CD4-positive, alpha-beta T cell (primary cell): ENCODE measurements at regions not wholly inside any gene's neighbourhood (a gene's known extent, or its start where the extent isn't known, plus 50 kb on each side); places are given as distances from the start of the nearest gene placed in this dataset.

Experiments used
- ATAC-seq: fragments of 200-7000 bp; cut with Tn5 transposase; one replicate; pipeline ENCODE4 v1.10.0; 2022; ENCODE audit warnings: mild to moderate bottlenecking; ENCODE audit not compliant: poor library complexity
- CTCF ChIA-PET: fragments of 350-600 bp; sonication (Branson Sonifier 250); formaldehyde crosslinking; loops from one replicate; lab custom pipeline; 2021; ENCODE audit warnings: antibody characterized with exemption, inconsistent platforms; lab: Charles Lee
- POLR2A ChIA-PET: fragments of 350-600 bp; sonication (Branson Sonifier 250); formaldehyde crosslinking; loops from one replicate; lab custom pipeline; 2021; ENCODE audit warnings: antibody characterized with exemption, inconsistent platforms; lab: Charles Lee
- DNase-seq, 14 experiments: peaks; one replicate each; pipeline ENCODE4 v3.0.0-alpha.2; 2013 to 2020; ENCODE audit warnings: mixed read lengths in 2 of 14
- H3K27ac ChIP-seq, 2 donors: one replicate each; pipeline versions ENCODE4 v1.5.1 to v1.7.0; 2013; ENCODE audit warnings: low read length in 2 of 2, low read depth in 1 of 2, mild to moderate bottlenecking in 1 of 2
- H3K27me3 ChIP-seq, 2 experiments: 1 replicate in 1 of 2; 2 replicates in 1 of 2; pipeline versions ENCODE4 v1.6.1 to v1.7.0; 2013; ENCODE audit warnings: low read length in 2 of 2, control low read depth in 1 of 2, mild to moderate bottlenecking in 1 of 2, moderate library complexity in 1 of 2; ENCODE audit not compliant: insufficient read depth in 2 of 2, control insufficient read depth in 1 of 2
- H3K36me3 ChIP-seq: one replicate; pipeline ENCODE4 v1.6.1; 2013; ENCODE audit warnings: low read length, control low read depth; ENCODE audit not compliant: insufficient read depth
- H3K4me1 ChIP-seq: one replicate; pipeline ENCODE4 v1.6.1; 2013; ENCODE audit warnings: low read length, control low read depth; ENCODE audit not compliant: insufficient read depth
- H3K4me3 ChIP-seq: one replicate; pipeline ENCODE4 v1.5.1; 2013; ENCODE audit warnings: mild to moderate bottlenecking, low read length, moderate library complexity
- H3K9me3 ChIP-seq, 2 experiments: 1 replicate in 1 of 2; 2 replicates in 1 of 2; pipeline versions ENCODE4 v1.6.1 to v1.7.0; 2013; ENCODE audit warnings: low read length in 2 of 2, mild to moderate bottlenecking in 2 of 2, control low read depth in 1 of 2, moderate library complexity in 1 of 2; ENCODE audit not compliant: control insufficient read depth in 1 of 2, insufficient read depth in 1 of 2
- H3K27ac Mint-ChIP-seq: one replicate; pipeline ENCODE4 v1.8.0; 2020; ENCODE audit warnings: mixed read lengths
- H3K27me3 Mint-ChIP-seq: one replicate; pipeline ENCODE4 v1.8.0; 2021; ENCODE audit warnings: mixed read lengths
- H3K36me3 Mint-ChIP-seq: one replicate; pipeline ENCODE4 v1.8.0; 2021; ENCODE audit warnings: low read depth, mixed read lengths
- H3K4me1 Mint-ChIP-seq: one replicate; pipeline ENCODE4 v1.8.0; 2021; ENCODE audit warnings: low read depth, mixed read lengths
- H3K4me3 Mint-ChIP-seq: one replicate; pipeline ENCODE4 v1.8.0; 2020; ENCODE audit warnings: mild to moderate bottlenecking, mixed read lengths
- H3K9me3 Mint-ChIP-seq: one replicate; pipeline ENCODE4 v1.8.0; 2020; ENCODE audit warnings: mixed read lengths
- CTCF ChIP-seq: fragments of 200-600 bp; IDR thresholded peaks from one replicate; pipeline ENCODE4 v1.8.0; 2022; ENCODE audit warnings: antibody characterized with exemption, mild to moderate bottlenecking
- intact Hi-C, 2 experiments: fragments of 100-400 bp; cut with DNase I in 1 of 2; cut with micrococcal nuclease in 1 of 2; formaldehyde crosslinking; loops; one replicate each; pipeline versions ENCODE4 v1.15.1 to v1.9.0; 2023 to 2025; cut with DNase I, micrococcal nuclease

GRCh38 chr2:22199994-22200393, 1076.2 kb downstream of the TDRD15 start:
- no peak overlapping the region for H3K27ac Mint-ChIP-seq
- intact Hi-C loops, result no loop called here
- Histone ChIP-seq H3K4me3 (no peak overlapping the region), H3K36me3 (no peaks in the 10 kb centered on the region), H3K27ac (no peak overlapping the region), H3K9me3 (no peaks in the 10 kb centered on the region), H3K27me3 (no peaks in the 10 kb centered on the region), H3K4me1 (no peaks in the 10 kb centered on the region)
- no peaks in the 10 kb centered on the region for H3K4me1 Mint-ChIP-seq
- H3K9me3 Mint-ChIP-seq, result peaks cover 6% of the 10 kb centered on the region
- no peak for ATAC-seq
- H3K27me3 Mint-ChIP-seq, result no peaks in the 10 kb centered on the region
- ChIA-PET CTCF (no interaction called here), POLR2A (no interaction called here)
- no peak overlapping the region for H3K4me3 Mint-ChIP-seq
- no peaks in the 10 kb centered on the region for H3K36me3 Mint-ChIP-seq
- DNase-seq, result no peak
- TF ChIP-seq CTCF, result no peak

- H3K36me3 Mint-ChIP-seq, result no peaks in the 10 kb centered on the region
- ATAC-seq (no peak), DNase-seq (no peak)
- H3K9me3 Mint-ChIP-seq, result peaks cover 21% of the 10 kb centered on the region
- Histone ChIP-seq H3K4me1 (no peaks in the 10 kb centered on the region), H3K27ac (no peak overlapping the region), H3K36me3 (no peaks in the 10 kb centered on the region), H3K27me3 (no peaks in the 10 kb centered on the region), H3K4me3 (no peak overlapping the region), H3K9me3 (peaks cover 0 to 3% of the 10 kb centered on the region in 2 experiments)
- no peak overlapping the region for H3K4me3 Mint-ChIP-seq
- H3K27me3 Mint-ChIP-seq, result no peaks in the 10 kb centered on the region
- ChIA-PET POLR2A (no interaction called here), CTCF (no interaction called here)
- H3K27ac Mint-ChIP-seq, result no peak overlapping the region
- no peak for TF ChIP-seq CTCF
- intact Hi-C loops, result no loop called here
- no peaks in the 10 kb centered on the region for H3K4me1 Mint-ChIP-seq
Measured at GRCh38 chr2:22209545-22209944, 1085.8 kb downstream of the TDRD15 start.

GRCh38 chr2:22213237-22213636, 1089.5 kb downstream of the TDRD15 start:
- TF ChIP-seq CTCF, result no peak
- ChIA-PET POLR2A (no interaction called here), CTCF (no interaction called here)
- no peak for ATAC-seq
- intact Hi-C loops, result no loop called here
- Histone ChIP-seq H3K4me3 (no peak overlapping the region), H3K4me1 (no peaks in the 10 kb centered on the region), H3K9me3 (peaks cover 0 to 3% of the 10 kb centered on the region in 2 experiments), H3K36me3 (no peaks in the 10 kb centered on the region), H3K27ac (no peak overlapping the region), H3K27me3 (no peaks in the 10 kb centered on the region)
- DNase-seq, result no peak
- Mint-ChIP-seq H3K4me3 (no peak overlapping the region), H3K27ac (no peak overlapping the region), H3K27me3 (no peaks in the 10 kb centered on the region), H3K36me3 (no peaks in the 10 kb centered on the region), H3K4me1 (no peaks in the 10 kb centered on the region), H3K9me3 (peaks cover 14% of the 10 kb centered on the region)
